ENCODE measurements at regions not wholly inside any gene's neighbourhood (a gene's known extent, or its start where the extent isn't known, plus 50 kb on each side); places are given as distances from the start of the nearest gene placed in this dataset.

DNA sequence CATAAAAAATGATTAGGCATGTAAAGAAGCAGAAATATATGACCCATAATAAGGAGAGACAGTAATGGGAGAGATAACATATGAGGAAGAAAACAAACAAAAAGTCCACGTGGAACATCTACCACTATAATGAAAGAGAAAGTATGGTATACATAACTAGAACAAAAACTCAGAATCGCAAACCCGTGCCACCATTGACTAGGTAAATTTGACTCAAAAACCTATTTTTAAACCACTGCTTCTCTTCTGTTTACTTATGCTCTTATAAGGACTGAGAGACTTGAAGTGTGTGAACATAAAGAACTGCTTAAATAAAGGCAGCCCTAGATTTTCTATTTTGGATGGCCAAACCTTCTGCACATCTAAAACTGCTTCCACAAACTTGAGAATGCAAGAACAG, 330.7 kb downstream of the CAAP1 start:
- TF ChIP-seq GATA3 (IDR thresholded peaks at IDR 0.05; ENCODE audit: low read depth, low read length) (no peak), GATA2 (IDR thresholded peaks at IDR 0.05; ENCODE audit: low read depth, low read length) (no peak)
